ENCODE measurements at regions not wholly inside any gene's neighbourhood (a gene's known extent, or its start where the extent isn't known, plus 50 kb on each side); places are given as distances from the start of the nearest gene placed in this dataset.

GRCh38 chr2:103792042-103792441, 1030.2 kb downstream of the TMEM182 start:
- Histone ChIP-seq H3K27me3 (no peaks in the 10 kb centered on the region), H3K4me3 (no peak overlapping the region), H3K27ac (no peak overlapping the region), H3K36me3 (no peaks in the 10 kb centered on the region), H3K9me3 (peaks cover 0 to 4% (median 0%) of the 10 kb centered on the region in 11 donors), H3K4me1 (peaks cover 0 to 10% (median 0%) of the 10 kb centered on the region in 9 donors)
- intact Hi-C loops (cut with DNase I) = no loop called here
- TF ChIP-seq, protein P1, sequence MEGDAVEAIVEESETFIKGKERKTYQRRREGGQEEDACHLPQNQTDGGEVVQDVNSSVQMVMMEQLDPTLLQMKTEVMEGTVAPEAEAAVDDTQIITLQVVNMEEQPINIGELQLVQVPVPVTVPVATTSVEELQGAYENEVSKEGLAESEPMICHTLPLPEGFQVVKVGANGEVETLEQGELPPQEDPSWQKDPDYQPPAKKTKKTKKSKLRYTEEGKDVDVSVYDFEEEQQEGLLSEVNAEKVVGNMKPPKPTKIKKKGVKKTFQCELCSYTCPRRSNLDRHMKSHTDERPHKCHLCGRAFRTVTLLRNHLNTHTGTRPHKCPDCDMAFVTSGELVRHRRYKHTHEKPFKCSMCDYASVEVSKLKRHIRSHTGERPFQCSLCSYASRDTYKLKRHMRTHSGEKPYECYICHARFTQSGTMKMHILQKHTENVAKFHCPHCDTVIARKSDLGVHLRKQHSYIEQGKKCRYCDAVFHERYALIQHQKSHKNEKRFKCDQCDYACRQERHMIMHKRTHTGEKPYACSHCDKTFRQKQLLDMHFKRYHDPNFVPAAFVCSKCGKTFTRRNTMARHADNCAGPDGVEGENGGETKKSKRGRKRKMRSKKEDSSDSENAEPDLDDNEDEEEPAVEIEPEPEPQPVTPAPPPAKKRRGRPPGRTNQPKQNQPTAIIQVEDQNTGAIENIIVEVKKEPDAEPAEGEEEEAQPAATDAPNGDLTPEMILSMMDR (IDR thresholded peaks at IDR 0.05) = no peak
- ATAC-seq (no peak), DNase-seq (no peak)
- 49 to 57% methylated on average over 5 of the region's 5 CpGs for WGBS, 2 donors

GRCh38 chr2:103798291-103798690, 1036.5 kb downstream of the TMEM182 start:
- no peak for DNase-seq
- TF ChIP-seq, protein P1 (IDR thresholded peaks at IDR 0.05) = no peak
- Histone ChIP-seq H3K4me3 (no peak overlapping the region), H3K9me3 (no peaks in the 10 kb centered on the region), H3K27ac (no peak overlapping the region), H3K36me3 (no peaks in the 10 kb centered on the region), H3K27me3 (no peaks in the 10 kb centered on the region), H3K4me1 (no peaks in the 10 kb centered on the region)
- no peak for ATAC-seq
- 80 to 81% methylated on average over 1 of the region's 1 CpG for WGBS, 2 donors
- intact Hi-C loops (cut with DNase I) = no loop called here

GRCh38 chr2:103804013-103804412, 1042.2 kb downstream of the TMEM182 start:
- H3K4me3 ChIP-seq = no peak overlapping the region
- no peaks in the 10 kb centered on the region for H3K36me3 ChIP-seq
- 46 to 48% methylated on average over 1 of the region's 1 CpG for WGBS, 2 donors
- no peak for ATAC-seq
- H3K4me1 ChIP-seq = no peaks in the 10 kb centered on the region
- intact Hi-C loops (cut with DNase I) = no loop called here
- DNase-seq = no peak
- H3K27me3 ChIP-seq = no peaks in the 10 kb centered on the region
- TF ChIP-seq, protein P1 (IDR thresholded peaks at IDR 0.05) = no peak
- no peak overlapping the region for H3K27ac ChIP-seq
- H3K9me3 ChIP-seq = peaks cover 0 to 22% (median 0%) of the 10 kb centered on the region in 11 donors

DNA sequence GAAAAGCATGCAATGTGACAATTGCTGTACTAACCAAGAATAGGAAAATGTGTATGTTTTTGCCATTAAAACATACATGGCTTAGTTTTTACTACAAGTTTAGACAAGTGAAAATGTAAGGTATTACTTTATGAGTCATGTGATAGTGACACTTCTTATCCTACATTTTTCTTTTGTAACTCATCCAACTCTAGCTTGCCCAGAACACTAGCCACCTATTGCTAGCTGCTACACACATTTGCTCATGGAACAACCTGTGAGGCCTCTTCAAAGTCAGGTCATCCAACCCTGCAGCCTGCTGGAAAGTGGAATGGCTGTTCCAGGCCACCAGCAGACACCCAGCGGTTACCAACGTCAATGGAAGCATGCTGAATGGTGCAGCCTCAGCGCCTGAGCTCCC, 1043.9 kb downstream of the TMEM182 start:
- H3K27ac ChIP-seq = no peak overlapping the region
- no peaks in the 10 kb centered on the region for H3K36me3 ChIP-seq
- H3K4me1 ChIP-seq = no peaks in the 10 kb centered on the region
- no peak for DNase-seq
- 87 to 90% methylated on average over 3 of the region's 3 CpGs for WGBS, 2 donors
- H3K27me3 ChIP-seq = no peaks in the 10 kb centered on the region
- TF ChIP-seq, protein P1 (IDR thresholded peaks at IDR 0.05) = no peak
- peaks cover 0 to 22% (median 0%) of the 10 kb centered on the region in 11 donors for H3K9me3 ChIP-seq
- no peak overlapping the region for H3K4me3 ChIP-seq
- ATAC-seq = no peak
- intact Hi-C loops (cut with DNase I) = no loop called here

Measured in heart right ventricle (tissue), 16 donors.